ENCODE measurements at regions not wholly inside any gene's neighbourhood (a gene's known extent, or its start where the extent isn't known, plus 50 kb on each side); places are given as distances from the start of the nearest gene placed in this dataset.
A peak's percentile ranks its signal among the peaks of the same experiment; 100 is the strongest.

DNA sequence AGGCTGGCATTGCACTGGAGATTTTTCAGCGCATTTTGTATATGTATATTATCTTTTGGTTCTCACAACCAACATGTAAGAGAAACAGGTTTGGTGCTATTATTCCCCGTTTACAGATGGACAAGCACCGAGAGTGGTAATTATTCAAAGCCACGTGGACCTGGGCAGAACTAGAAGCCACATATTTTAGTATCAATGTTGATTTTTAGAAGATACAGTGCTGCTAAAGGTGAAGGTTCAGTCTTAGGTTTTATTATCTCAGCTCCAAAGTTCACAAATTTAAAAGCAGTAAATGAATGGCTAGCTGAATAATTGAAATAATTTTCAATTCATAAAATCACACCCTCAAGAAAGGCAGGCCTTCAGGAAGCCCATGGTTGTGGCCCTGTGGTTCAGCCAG, 400.6 kb upstream of the ID2 start:
- DNase-seq (ENCODE audit: low read depth in 2 of 2, low spot score in 1 of 2), result no peak

DNA sequence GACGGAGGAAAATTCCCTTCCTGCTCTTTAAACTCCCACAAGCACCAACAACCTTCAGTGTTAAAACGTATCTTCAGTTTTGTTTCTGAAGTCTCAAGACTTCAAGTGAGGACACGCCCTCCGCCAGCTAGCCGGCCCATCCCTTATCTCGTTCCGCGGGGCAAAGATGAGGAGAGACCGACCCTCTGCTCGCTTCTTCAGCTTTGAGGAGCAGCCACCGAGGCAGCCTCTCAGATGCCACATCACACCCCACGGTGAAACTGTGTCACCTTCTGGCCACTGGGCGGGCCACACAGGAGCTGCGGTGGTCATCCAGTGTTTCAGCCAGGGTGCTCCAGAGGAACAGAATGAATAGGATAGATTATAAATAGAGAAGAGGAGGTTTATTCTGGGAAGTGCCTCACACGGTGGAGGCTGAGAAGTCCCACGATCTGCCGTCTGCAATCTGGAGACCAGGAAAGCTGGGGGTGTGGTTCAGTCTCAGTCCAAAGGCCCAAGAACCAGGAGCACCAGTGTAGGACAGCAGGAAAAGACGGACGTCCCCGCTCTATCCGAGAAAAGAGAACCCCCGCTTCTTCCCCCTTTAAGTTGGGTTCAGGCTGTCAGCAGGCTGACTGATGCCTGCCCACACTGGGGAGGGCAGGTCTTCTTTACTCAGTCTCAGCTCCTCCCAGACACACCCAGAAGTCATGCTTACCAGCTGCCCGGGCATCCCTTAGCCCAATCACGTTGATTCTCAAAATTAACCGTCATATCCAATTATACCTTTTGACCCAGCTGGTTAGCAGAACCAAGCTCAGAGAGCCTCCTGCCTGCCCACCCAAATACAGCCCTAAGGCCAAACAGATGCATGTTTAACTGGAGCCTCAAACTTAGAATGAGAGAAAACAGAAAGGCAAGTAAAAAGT, 399.7 kb upstream of the ID2 start:
- no peak for DNase-seq (ENCODE audit: low read depth in 2 of 2, low spot score in 1 of 2)

DNA sequence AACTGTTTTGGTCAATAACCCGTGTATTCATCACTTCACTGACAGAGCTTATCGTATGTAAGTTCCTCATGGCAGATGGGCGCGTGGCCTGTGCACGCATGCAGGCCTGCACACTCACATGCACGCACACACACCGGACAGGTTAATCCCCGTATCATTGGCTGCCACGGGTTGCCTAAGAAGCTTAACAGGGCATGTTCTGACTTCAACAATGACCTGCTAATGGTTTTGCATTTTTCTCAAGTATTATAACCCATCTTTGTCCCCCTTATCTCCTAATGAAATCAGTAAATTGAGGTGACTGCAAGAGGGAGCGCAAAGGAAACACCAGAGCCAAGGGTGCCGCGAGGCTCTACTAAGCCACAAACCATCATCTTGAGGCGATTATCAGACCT, 399.0 kb upstream of the ID2 start:
- DNase-seq (ENCODE audit: low read depth in 2 of 2, low spot score in 1 of 2), result no peak

DNA sequence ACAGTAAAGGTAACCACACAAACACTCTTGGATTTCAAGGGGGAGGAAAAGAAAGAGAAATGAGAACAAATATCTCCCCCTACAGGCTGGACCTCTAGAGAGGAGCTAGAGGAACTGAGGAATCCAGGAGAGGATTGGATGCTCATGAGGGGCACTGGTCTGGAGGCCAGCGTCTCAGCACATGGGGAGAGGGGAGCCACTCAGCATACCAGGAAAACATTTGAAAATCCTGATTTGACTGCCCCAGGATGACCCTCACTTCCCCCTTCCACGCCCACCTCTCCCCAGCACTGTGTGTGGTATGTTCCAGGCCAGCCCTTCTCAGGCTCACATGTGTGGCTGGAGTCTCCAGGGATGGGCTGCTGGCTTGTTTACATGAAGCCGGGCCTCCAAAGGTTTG, 396.8 kb upstream of the ID2 start:
- no peak for DNase-seq (ENCODE audit: low read depth in 2 of 2, low spot score in 1 of 2)

DNA sequence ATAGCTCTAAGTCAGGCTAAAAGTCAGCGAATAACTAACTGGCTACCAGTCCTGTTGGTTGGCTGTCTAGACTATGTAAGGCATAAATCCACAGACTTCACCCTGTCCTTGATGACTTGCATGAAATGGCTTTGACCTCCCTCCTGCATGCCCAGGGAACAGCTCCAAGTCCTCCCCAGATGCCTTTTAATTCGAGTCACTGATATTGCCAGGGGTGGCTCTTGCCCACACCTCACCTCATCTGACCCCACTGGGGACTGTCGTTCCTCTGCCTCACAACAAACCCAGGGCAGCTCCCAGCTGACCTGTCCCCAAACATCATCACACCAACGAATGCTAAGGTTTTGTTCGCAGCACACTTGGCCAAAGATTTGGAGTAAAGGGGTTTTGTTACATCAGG, 396.0 kb upstream of the ID2 start:
- no peak for DNase-seq (ENCODE audit: low read depth in 2 of 2, low spot score in 1 of 2)

DNA sequence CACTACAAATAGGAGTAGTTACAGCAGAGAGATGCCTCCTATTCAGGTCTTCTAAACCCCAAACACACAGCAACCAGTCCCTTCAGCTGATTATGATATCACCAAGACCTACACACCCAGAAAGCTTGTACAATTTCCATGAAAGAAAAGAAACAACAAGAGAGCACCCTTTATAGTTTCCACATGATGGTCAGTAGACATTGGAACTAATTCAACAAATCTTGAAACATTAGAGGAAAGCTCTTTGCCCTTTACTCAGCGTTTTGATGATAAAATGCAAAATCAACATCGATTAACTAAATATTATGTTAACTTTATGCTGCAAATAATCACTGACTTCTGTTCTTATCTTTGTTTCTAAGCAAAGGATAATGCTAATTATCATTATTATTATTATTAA, 393.6 kb upstream of the ID2 start:
- DNase-seq (ENCODE audit: low read depth in 2 of 2, low spot score in 1 of 2), result no peak

DNA sequence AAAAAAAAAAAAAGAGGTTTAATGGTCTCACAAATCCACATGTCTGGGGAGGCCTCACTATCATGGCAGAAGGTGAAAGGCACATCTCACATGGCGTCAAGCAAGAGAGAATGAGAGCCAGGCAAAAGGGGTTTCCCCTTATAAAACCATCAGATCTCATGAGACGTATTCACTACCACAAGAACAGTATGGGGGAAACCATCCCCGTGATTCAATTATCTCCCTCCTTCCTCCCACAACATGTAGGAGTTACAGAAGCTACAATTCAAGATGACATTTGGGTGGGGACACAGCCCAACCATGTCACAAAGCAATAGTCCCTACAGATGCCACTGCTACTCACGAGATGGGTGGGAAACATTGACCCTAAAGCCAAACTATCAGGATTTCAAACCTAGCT, 392.7 kb upstream of the ID2 start:
- no peak for DNase-seq (ENCODE audit: low read depth in 2 of 2, low spot score in 1 of 2)

DNA sequence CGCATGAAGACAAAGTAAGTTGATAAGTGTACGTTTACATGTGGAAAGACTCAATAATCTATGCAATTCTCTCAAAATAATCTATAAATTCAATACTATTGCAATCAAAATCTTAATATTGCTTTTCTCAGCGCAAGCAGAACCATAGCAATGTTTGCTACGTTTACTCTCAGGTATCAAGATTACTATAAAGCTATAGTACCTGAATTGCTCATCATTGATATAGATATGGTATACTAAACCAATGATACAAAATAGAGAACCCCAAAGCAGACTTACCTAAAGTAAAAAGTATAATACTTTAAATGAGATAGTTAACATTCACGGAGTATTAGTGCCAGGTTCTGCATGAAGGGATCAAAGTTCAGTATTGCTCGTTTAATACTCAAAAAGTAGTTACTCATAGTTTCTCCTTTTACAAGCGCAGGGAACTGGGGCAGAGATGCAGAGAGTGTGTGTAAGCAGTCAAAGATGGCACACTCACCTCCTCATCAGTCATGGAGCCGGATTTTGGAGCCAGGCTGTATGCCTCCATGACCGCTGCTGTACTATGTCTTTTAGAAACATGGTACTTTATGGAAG, 391.0 kb upstream of the ID2 start:
- DNase-seq (ENCODE audit: low read depth in 2 of 2, low spot score in 1 of 2), result no peak

DNA sequence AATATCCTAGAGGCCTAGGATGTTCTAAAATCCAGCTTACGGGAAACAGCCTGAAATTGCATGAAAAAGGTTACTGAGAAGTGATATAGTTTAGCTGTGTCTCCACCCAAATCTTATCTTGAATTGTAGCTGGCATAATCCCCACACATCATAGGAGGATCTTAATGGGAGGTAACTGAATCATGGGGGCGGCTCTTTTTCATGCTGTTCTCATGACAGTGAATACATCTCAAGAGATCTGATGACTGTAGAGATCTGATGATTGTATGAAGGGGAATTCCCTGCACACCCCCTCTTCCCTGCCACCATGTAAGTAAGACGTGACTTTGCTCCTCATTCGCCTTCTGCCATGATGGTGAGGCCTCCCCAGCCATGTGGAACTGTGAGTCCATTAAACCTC, 385.6 kb upstream of the ID2 start:
- DNase-seq (ENCODE audit: low read depth in 2 of 2, low spot score in 1 of 2), result no peak

DNA sequence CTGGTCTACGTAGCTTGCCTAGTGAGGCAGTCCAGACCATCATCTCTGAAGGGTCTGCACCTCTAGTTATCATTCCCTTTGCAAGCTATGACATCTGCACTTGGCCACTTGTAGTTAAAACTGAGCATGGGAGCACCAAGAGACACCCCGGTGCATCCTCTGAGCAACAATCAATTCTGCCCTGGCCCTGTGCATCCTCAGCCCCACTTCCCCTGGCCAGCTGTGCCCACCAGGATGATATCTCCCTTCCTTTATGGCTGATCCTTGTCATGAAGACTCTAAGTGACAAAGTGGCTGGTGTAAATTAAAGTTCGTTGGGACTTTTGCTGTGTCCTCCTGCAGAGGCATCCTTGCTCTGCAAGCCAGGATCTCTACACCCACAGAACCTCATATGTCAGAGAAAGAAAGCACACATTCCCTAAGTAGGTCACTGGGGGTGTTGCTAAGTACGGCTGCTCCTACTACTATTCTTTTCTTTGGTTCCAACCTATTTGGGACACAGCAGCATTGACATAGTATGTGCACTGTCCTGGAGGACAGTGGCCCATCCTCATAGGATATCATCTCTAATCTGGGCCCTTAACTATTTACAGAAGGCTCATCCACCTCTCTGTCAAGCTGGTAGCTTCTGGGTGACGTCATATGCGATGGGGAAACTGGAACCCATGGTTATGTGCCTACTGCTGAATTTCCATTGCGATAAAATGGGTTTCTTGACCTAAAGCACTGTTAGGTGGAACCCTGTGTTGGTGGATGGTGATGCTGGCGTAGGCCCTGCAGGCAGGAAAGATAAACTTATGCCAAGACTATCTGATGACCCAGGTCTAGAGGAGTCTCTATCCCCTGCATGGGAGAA, 384.3 kb upstream of the ID2 start:
- no peak for DNase-seq (ENCODE audit: low read depth in 2 of 2, low spot score in 1 of 2)

DNA sequence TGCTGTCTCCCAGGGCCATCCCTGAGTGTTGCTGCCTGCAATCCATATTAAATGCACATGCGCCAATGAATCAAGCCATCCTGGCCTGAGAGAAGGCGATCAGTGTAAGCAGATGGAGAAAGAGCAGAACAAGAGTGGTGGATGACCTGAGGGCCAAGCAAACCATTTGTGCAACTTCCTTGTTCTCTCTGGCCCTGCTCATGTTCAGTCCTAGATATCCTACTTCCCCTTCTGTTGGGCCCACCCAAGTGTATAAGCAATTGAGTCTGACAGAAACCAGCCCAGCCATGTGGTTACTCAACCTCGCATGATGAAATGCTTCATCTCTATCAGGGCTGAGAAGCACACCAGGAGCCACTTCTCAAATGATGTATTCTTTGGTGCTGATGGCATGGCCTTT, 383.1 kb upstream of the ID2 start:
- no peak for DNase-seq (ENCODE audit: low read depth in 2 of 2, low spot score in 1 of 2)

DNA sequence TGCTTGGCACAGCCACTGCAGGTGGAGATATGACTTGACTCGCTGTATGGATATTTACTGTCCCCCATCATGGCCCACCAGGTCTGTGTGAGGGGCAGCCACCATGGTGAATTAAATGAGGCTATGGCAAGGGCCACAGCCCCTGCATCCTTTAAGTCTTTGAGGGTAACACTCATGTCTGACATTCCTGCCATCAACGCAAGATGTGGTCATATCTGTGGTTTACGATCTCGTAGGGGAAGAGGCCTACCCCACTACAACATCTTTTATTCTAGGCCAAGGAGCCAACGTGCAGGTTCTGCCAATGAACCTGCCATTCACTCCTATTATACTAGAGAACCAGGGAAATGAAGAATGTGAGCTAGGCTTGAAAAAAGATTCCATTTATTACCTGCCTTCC, 381.6 kb upstream of the ID2 start:
- no peak for DNase-seq (ENCODE audit: low read depth in 2 of 2, low spot score in 1 of 2)

DNA sequence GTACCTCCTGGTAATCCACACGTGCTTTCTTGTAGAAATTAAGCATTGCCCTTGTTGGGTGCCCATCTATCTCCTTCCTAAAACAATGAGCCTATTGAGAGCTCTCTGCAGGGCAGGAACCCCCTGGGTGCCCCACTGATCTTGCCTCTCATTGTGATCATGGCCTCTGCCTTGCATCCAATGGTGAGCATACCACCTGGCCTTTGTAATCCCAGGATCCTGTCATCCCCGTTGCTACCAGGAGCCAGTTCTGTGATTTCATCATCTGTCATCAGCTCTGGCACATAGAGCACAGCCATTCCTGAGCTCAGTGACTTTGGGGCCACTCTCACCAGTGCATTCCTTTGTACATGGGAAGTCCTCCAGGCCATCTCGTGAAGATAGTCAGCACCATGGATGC, 381.0 kb upstream of the ID2 start:
- no peak for DNase-seq (ENCODE audit: low read depth in 2 of 2, low spot score in 1 of 2)

DNA sequence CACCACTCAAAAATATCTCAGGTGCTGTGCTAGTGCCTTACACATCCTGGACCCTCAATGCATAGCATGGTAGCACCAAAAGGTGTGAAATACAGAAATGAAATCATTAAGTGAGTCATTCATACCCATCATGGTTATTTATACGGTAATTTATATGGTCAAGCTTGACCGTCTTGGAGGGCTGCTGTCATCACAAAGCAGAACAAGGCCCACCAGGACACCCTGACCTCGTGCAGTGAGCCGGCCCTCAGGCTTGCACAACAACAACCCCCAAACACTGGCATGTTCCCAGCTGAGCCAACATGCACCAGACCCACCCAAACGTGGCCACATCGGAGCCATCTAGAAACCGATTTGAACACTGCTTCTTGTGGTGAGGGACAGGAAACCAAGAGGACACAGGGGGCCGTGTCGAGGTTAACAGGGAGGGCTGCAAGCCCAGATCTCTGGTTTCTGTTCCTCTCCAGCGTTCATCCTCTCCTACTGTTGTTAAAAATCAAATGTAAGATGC, 378.5 kb upstream of the ID2 start:
- peak; percentile 46 to 59 for DNase-seq (ENCODE audit: low read depth in 2 of 2, low spot score in 1 of 2)

DNA sequence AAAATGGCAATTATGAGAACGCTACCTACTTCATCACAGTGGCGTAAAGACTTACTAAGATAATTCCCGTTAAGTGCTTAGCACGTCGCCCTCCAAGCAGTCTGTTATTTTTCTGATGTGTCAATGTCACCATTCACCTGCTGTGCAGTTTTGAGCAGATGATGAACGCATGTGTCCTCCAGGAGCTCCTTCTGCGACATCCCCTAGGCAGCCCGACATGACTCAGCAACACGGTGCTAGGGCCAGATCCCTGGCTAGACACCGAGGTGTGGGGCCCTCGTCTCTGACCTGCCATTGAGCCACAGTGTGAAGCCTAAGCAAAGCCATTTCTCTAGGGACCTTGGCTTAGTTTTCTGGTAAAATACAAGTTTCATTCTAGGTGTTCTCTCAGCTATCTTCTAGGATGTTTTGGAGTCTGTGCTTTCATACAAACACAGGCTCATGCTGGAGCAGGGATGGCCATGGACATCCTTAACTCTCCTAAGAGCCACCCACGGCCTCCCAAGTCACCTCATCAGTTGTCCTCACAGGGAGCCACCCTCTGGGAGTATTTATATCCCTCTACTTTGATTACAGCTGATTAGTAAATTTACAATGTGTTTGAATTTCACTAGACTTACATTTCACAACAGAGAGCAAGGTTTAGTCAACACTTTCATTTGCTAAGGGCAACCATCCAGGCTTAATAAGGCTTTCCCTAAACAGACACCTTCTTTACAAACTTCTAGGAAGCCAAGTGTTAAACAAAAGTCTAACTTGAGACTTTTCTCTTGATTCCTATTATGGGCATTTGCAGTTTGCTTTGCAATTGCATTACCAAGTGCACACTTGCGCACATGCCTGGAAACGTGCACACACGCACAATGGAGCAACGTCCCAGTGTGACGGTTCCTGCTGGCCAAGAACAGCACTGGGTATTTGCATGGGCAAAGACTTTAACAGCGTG, 376.8 kb upstream of the ID2 start:
- DNase-seq (ENCODE audit: low read depth in 2 of 2, low spot score in 1 of 2), result no peak

DNA sequence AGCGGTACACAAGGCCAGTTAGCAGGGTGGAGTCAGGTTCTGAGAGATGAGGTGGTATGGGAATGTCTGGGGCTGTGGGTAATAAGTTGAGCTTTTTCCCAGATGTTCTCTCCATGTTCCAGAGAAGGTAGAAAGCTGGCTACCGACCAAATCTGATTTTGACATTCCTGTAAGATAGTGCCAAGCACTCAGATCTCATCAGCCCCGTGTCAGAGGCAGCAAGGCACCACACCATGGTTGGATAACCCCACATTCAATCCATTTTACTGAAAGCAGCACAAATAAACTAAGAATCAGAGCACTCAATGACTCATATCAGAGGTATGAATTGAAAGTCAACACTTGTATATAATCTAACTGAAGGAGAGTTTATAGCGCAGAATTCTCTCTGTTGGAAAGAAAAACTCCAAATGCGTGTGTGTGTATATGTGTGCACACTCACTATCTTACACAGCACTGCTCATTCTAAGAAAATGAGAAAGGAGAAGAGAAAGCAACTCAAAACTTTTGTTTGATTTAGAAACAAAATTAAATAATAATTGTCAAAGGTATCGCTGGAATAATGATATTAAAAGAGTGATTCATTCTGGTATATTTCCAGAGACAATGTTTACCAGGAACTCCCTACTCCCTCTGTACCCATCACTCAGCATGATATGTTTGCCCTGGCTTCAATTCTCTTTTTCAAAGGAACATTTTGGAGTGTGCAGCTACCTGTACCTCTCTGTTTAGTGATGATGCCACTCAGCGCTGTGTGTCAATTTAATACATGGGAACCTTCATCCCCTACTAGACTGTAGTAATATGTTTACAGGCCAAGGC, 375.1 kb upstream of the ID2 start:
- no peak for DNase-seq (ENCODE audit: low read depth in 2 of 2, low spot score in 1 of 2)

DNA sequence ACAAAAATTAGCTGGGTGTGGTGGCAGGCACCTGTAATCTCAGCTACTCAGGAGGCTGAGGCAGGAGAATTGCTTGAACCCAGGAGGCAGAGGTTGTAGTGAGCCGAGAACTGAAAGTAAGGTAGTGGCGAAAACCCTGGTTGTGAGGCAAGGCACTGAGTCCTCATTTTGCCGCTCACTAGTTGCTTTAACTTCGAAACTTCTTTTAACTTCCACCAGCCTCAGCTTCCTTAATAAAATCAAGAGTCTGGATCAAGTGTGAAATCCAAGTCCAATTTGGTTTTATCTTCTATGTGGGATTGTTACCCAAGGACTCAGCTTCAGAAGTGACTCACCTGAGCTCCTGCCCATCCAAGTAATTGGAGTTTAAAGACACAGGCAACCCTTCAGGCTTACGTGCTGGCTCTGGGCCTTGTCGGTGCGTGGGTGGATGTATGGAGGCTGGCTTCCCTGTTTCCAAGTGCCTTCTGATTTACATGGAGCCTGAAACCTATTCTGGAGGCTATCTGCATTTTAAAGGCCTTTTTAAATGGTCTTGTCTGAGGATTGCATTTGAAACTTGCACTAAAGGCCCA, 374.2 kb upstream of the ID2 start:
- no peak for DNase-seq (ENCODE audit: low read depth in 2 of 2, low spot score in 1 of 2)

DNA sequence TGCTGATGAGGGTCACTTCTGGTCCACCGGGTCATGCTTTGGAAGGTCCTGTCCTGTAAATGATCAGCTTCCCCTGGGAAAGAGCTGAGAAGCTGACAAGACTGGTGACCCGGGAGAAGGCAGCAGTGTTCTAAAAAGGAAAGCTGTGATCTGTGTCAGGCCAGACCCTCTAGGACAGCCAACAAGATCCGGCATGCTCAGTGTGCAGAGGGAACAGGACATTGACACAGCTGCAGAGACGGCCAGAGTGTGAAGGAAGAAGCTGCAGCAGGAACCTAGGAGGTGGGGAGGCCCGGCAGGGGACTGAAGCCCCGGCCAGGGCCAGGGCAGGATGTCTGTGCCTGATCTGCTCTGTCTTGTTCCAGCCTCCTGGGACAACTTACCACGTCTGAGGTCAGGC, 372.7 kb upstream of the ID2 start:
- DNase-seq (ENCODE audit: low read depth in 2 of 2, low spot score in 1 of 2), result no peak

Measured in stimulated activated CD8-positive, alpha-beta memory T cell treated with anti-CD3 and anti-CD28 coated beads, Interleukin-4, amount 100 ng/mL, for 4 hours (primary cell).